GM19099 (cell line): ENCODE measurements at regions not wholly inside any gene's neighbourhood (a gene's known extent, or its start where the extent isn't known, plus 50 kb on each side); places are given as distances from the start of the nearest gene placed in this dataset.

Source experiments
- POLR2A ChIP-seq: IDR thresholded peaks from 3 replicates; pipeline ENCODE4 v1.6.1; 2011; ENCODE audit warnings: low read depth; ENCODE audit not compliant: insufficient read length; ENCODE audit errors: extremely low read depth

DNA sequence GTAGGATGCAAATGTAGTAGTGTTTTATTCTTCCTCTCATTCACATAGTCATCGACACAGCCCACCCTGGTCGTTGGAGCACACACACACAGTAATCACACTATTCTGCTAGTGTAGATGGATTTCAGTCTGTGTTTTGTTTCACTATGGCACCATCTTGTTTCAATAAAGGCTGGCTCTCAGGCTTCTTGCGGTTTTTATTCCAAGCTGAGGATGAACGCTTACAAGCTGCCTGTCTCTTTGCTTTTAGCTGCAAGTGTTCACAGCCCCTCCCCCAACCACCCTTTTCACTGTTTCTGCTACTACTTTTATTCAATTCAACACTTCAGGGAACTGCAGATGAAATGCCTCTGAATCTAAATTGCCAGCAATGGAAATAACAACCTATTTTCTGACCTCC is 140.9 kb upstream of the PMFBP1 start:
- TF ChIP-seq POLR2A, result no peak

DNA sequence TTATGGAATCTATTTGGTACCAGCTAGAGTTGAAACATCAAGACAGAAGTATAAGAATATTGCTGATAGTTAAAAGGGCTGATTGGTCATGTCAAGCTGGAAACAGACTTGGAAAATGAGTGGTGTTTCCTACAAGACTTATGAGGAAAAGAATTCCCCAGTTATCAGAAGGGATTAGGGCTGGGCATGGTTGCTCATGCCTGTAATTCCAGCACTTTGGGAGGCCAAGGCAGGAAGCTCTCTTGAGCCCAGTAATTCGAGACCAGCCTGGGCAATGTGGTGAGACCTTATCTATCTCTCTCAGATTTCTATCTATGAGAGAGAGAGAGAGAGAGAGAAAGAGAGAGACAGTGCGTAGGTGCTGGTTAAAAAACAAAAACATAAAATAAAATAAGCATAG is 139.5 kb upstream of the PMFBP1 start:
- no peak for TF ChIP-seq POLR2A

DNA sequence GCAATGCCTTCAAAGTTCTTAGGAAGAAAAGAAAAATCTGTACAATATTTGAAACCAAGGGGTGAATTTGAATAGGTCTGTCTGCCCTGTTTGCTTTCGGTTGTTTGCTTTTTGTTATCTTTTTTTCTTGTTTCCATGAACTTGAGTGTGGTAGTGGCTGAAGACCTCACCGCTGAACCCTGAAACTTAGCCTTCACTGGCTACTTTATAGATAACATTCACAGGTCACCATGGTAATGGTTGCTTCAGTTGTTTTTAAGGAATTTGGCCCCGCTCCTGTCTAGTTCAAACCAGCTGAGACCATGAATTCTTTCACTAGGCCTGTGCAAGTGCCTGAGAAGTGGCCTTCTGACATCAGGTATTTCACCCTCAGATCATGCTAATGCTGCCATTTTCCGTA is 137.0 kb upstream of the PMFBP1 start:
- no peak for TF ChIP-seq POLR2A

DNA sequence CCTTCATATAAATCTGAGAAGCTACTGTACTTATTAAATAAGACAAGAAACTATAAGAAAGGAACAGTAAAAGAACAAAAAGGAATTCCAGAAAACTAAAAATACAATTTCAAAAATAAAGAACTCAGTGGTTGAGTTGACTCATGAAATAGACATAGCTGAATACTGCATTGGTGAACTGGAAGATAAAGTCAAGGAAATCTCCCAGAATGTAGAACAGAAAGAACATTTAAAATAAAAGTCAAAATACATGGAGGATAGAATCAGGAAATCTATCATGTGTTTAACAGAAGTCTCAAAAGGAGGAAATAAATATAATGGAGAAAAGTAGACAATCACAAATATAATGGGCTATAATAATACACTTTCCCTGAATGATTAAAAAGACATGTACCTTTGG is 136.4 kb upstream of the PMFBP1 start:
- TF ChIP-seq POLR2A, result no peak

GRCh38 chr16:72302332-72302731 is 130.4 kb upstream of the PMFBP1 start:
- no peak for TF ChIP-seq POLR2A

DNA sequence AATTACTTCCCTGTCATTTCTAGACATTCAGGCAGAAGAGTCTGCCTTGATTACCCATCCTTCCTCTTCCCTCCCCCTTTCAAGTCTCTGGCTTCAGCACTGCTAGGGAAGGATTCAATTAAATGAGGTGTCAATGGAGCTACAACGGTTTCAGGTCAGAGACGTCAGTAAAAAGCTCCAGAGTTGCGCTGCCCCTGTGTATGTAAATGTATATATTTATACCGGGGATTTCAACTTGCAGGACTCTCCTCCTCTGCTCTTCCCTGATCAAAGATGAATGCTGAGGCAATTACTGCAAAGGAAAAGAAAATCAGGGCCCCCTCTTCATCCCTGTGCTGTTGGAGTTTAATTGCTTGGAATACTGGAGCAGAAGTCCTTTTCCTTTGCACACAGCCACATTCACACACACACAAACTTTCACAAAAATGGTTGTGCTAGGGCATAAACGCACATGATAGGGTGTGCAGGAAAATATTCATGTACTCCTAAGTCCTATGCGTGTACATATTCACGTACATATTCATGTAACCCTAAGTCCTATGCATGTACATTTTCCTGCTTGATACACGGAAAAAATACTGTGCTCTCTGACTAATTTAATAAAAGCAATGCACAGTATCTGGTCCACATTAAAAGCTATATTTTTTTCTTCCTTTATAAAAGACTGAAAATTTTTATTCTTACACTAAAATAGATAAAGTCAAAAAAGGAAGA is 129.7 kb upstream of the PMFBP1 start:
- TF ChIP-seq POLR2A, result no peak

DNA sequence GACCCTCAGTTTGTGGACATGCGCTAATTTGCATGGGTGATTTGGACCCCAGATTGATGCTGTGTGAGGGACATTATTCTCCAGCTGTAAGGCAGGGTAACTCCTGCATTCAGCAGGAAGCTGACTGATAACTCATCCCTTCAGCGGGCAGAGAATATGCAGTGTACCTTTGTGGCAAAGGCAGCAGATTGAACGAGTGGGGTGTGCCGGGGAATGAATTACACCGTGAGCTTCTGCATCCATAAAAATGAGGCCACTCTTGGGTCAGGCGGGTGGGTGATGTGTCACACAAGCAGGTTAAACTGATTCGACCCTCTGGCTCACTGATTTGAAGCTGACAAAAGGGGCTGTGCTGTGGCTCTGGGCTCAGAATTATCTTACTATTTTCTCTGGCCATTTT is 128.9 kb upstream of the PMFBP1 start:
- no peak for TF ChIP-seq POLR2A

GRCh38 chr16:72299684-72300243 is 127.8 kb upstream of the PMFBP1 start:
- TF ChIP-seq POLR2A, result no peak

DNA sequence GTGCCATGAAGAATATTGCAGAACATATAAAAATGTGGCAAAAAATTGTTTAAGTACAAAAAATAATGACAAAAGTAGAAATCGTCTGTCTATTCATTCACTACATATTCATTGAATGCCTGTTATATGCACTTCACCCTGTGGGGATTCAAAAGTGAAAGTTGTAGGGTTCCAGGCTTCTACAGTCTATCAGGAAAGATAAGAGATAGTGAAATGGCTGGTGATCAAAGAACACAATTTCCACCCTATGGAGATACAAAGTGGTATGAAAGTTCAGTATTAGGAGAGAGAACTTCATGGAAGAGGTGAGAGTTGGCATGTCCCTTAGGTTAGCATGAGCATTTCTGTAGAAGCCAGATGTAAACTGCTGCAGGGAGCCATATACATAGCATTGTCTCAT is 127.0 kb upstream of the PMFBP1 start:
- TF ChIP-seq POLR2A, result no peak

DNA sequence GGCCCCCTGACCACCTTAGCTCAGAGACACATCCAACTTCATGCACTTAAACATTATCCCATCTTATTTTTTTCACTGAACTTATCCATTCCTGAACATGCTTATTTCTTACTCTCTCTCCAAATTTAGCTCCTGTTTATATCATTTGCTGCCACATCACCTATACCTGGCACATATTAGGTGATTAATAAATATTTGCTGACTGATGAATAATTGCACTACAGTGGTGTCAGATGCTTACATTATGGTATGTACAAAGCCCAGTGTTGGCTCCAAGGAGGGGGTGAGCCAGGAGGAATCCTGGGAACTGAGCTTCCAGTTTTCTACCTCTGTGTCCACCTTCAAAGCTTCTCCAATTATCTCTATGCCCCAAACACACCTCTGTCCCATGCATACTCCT is 124.0 kb upstream of the PMFBP1 start:
- TF ChIP-seq POLR2A, result no peak

DNA sequence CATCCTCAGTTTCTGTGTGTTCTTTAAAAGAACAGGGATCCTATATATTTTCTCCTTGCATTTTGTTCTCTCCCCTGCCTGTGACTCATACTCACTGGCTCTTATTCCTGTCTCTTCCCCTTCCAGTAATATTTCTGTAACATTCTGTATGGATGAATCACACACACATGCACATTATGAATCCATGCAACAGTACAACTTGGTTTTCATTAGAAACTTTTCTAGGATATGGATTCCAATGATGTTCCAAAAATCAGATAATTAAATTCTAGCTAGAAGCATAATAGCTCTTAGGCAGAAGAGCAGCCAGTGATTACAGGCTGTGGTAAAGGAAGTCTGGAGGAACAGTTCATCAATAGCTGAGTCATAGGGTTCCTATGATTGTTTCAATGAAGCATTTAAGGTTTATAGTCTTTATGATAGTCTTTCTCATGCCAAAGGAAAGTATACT is 119.6 kb upstream of the PMFBP1 start:
- TF ChIP-seq POLR2A, result no peak

- no peak for TF ChIP-seq POLR2A
Observed at GRCh38 chr16:72291121-72291520, 119.2 kb upstream of the PMFBP1 start.

DNA sequence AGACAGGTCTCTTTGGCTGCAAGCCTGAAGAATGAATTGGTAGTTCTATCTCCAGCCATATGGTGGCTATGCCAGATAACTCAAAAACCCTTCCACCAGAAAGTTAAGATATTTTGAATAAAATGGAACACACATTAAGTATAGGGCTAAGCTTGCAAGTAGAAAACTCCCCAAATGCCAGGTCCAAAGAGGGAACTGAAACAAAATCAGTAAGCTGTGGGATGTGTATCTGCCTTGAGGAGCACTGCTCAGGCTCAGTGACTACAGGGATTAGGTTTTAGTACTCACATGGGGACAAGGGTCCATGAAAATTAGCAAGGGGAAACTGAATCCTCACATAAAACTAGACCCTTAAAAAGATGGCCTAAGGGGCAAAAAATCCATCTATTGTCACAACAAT is 115.7 kb upstream of the PMFBP1 start:
- TF ChIP-seq POLR2A, result no peak

GRCh38 chr16:72286936-72287620 is 115.1 kb upstream of the PMFBP1 start:
- no peak for TF ChIP-seq POLR2A

DNA sequence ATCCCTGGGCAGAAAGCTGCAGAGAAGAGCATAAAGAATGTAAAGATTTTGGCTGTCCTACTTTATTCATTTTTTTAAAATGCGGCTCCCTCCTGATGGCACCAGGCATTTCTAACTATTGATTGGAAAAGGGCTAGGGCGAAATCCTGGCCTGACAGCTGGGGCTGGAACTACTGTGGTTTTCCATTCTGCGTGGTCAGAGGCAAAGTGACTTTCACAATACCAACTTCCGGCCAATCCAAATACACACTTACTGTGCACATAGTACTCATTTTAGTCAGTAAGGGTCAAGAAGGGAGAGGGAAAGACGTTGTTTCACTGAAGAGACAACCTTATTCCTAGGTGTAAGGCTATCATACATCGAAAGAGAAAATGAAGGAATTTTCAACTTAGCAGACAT is 113.8 kb upstream of the PMFBP1 start:
- TF ChIP-seq POLR2A, result no peak

DNA sequence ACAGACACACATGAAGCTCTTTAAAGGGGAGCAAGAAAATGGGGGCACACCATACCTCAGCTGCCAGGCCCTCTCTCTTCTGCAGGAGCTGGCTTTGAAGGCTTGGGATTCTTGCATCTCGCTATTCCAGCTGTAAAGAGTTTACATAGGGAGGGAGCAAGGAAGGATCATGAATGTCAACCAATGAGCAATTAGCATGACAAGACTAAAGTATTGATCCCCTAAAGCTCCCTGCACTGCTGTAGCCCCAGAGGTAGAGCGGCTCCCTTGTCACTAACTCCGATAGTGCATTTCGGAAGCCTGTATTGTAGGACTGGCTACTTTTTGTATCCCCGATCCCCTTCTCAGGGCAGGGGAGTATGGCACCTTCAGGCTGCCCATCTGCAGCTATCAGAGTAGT is 113.4 kb upstream of the PMFBP1 start:
- no peak for TF ChIP-seq POLR2A

DNA sequence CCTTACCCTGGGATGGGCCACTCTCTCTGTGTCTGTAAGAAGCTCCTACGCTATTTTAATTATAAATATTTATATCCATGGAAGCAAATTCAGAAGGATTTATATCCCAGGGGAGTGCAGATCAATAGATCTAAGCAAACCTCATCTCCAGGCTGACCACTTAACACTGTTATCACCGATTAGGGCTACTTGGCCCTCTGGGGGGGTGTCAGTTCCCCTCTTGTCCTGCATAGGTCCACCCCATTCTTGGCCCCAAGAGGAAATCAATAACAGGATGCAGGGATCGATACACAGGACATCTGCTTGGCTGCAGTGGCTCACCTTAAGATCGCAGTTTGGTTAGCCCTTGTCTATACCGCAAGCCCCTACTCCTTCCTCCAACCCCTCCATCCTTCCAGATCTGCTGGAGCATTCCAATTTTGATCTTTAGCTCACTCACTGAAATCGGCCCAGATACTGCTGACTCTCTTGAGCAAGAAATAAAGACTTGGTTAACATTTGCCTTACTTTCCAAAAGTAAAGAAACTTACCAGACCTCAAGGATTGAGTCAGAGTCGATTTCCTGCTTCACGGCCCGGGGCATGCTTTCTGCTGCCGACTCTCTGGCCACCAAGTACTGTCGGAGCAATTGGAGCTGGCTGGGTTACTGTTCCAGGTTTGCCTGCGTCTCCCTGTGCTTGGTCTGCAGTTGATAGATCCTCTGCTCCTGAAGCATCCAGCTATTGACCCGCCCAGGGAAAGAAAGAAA is 112.3 kb upstream of the PMFBP1 start:
- TF ChIP-seq POLR2A, result no peak

GRCh38 chr16:72282362-72282761 is 110.4 kb upstream of the PMFBP1 start:
- TF ChIP-seq POLR2A, result no peak
